Spleen (tissue), 11 donors: ENCODE measurements at regions not wholly inside any gene's neighbourhood (a gene's known extent, or its start where the extent isn't known, plus 50 kb on each side); places are given as distances from the start of the nearest gene placed in this dataset.

Source experiments
- DNase-seq: peaks from one replicate; pipeline ENCODE4 v3.0.0-alpha.2; 2020
- H3K27ac ChIP-seq, 8 donors: fragments of 200-600 bp; sonication (generic) in 7 of 8; 1 replicate in 4 of 8; 2 replicates in 4 of 8; pipeline versions ENCODE4 v1.5.0 to v1.8.0; 2016 to 2021; ENCODE audit warnings: inconsistent platforms in 4 of 8, mild to moderate bottlenecking in 4 of 8, moderate library complexity in 1 of 8
- H3K27me3 ChIP-seq, 7 donors: fragments of 200-600 bp; sonication (generic) in 6 of 7; replicated peaks in 1 of 7; 1 replicate in 4 of 7; 2 replicates in 3 of 7; pipeline versions ENCODE4 v1.5.0 to v1.8.0; 2016 to 2021; ENCODE audit warnings: inconsistent platforms in 3 of 7, mild to moderate bottlenecking in 1 of 7
- H3K36me3 ChIP-seq, 6 donors: fragments of 200-600 bp; sonication (generic) in 5 of 6; 1 replicate in 4 of 6; 2 replicates in 2 of 6; pipeline versions ENCODE4 v1.5.0 to v1.8.0; 2016 to 2021; ENCODE audit warnings: inconsistent platforms in 2 of 6
- H3K4me1 ChIP-seq, 6 donors: fragments of 200-600 bp; sonication (generic) in 5 of 6; 1 replicate in 3 of 6; 2 replicates in 3 of 6; pipeline versions ENCODE4 v1.5.0 to v1.8.0; 2016 to 2021; ENCODE audit warnings: inconsistent platforms in 3 of 6
- H3K4me3 ChIP-seq, 8 donors: fragments of 200-600 bp; sonication (generic) in 7 of 8; 1 replicate in 4 of 8; 2 replicates in 4 of 8; pipeline versions ENCODE4 v1.5.0 to v1.8.0; 2016 to 2021; ENCODE audit warnings: inconsistent platforms in 4 of 8, mild to moderate bottlenecking in 4 of 8, moderate library complexity in 2 of 8
- H3K9me3 ChIP-seq, 8 donors: fragments of 200-600 bp; sonication (generic) in 7 of 8; 1 replicate in 4 of 8; 2 replicates in 4 of 8; pipeline versions ENCODE4 v1.5.0 to v1.8.0; 2016 to 2021; ENCODE audit warnings: inconsistent platforms in 4 of 8
- POLR2A ChIP-seq, 3 donors: fragments of 450-650 bp; IDR thresholded peaks; one replicate each; pipeline ENCODE4 v1.5.1; 2017; ENCODE audit warnings: antibody characterized with exemption in 3 of 3, mild to moderate bottlenecking in 1 of 3
- POLR2AphosphoS5 ChIP-seq, 3 donors: sonication (generic); formaldehyde crosslinking; IDR thresholded peaks; one replicate each; pipeline ENCODE4 v1.5.1; 2017; ENCODE audit warnings: antibody characterized with exemption in 3 of 3
- WGBS, 5 donors: extraction: QIAGEN DNeasy Blood & Tissue Kit in 3 of 5; methylation state at CpG; one replicate each; pipeline versions ENCODE4 v1.1.5 to v1.1.7; 2013 to 2018; 5-methylcytosine and 5-hydroxymethylcytosine counted together
- intact Hi-C: fragments of 100-400 bp; cut with DNase I; formaldehyde crosslinking; loops from one replicate; pipeline ENCODE4 v1.15.0; 2023; ENCODE audit warnings: low total_unique reads
- TF ChIP-seq, protein P1 (sequence below), 11 experiments: fragments of 200-600 bp in 7 of 11; fragments of 450-650 bp in 4 of 11; sonication (generic) in 4 of 11; IDR thresholded peaks in 8 of 11; conservative IDR thresholded peaks in 3 of 11; 1 replicate in 7 of 11; 2 replicates in 4 of 11; pipeline versions ENCODE4 v1.4.0 to v1.8.0; 2016 to 2021; ENCODE audit warnings: antibody characterized with exemption in 11 of 11, inconsistent platforms in 4 of 11, mild to moderate bottlenecking in 1 of 11
- donor health status: healthy with polysubstance abuse.
- donor health status: DM: no; HTN: no; CAD: no; lungs with moderate emphysema.
- donor health status: DM: no; HTN: no; CAD: no.
- donor health status: Bipolar disorder and iron deficiency.
- donor health status: healthy.
- donor health status: DM: no; HTN: no; CAD: no.
- donor health status: DM: yes; HTN: yes; CAD: no.

DNA sequence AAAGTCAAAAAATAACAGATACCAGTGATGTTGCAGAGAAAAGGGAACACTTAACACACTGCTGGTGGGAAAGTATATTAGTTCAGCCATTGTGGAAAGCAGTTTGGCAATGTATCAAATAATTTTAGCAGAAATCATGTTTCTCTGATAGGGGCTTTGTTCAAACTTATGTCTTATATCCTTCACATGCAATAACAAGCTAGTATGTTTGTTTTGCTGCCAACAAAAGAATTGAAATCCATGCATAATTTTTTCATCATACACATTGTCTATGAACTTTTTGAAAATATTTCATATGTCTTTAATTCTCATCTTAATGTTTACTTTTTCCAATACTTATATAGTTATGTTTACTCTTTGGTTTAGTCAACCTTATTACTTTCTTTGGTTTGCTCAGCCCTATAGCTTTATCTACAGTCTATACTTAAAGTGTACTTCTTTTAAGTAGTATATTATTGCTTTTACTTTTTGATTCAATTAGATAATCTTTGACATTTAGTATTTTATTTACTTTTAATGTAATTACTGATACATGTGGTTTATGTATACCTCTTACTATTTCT, 639.6 kb upstream of the CBLB start:
- H3K27ac ChIP-seq = no peak overlapping the region
- no peaks in the 10 kb centered on the region for H3K4me1 ChIP-seq
- DNase-seq = no peak
- intact Hi-C loops = no loop called here
- TF ChIP-seq POLR2A (IDR thresholded peaks at IDR 0.05) = no peak
- TF ChIP-seq, protein P1, sequence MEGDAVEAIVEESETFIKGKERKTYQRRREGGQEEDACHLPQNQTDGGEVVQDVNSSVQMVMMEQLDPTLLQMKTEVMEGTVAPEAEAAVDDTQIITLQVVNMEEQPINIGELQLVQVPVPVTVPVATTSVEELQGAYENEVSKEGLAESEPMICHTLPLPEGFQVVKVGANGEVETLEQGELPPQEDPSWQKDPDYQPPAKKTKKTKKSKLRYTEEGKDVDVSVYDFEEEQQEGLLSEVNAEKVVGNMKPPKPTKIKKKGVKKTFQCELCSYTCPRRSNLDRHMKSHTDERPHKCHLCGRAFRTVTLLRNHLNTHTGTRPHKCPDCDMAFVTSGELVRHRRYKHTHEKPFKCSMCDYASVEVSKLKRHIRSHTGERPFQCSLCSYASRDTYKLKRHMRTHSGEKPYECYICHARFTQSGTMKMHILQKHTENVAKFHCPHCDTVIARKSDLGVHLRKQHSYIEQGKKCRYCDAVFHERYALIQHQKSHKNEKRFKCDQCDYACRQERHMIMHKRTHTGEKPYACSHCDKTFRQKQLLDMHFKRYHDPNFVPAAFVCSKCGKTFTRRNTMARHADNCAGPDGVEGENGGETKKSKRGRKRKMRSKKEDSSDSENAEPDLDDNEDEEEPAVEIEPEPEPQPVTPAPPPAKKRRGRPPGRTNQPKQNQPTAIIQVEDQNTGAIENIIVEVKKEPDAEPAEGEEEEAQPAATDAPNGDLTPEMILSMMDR (IDR thresholded peaks at IDR 0.05 in 8 of 11, conservative IDR thresholded peaks at IDR 0.05 in 3 of 11) = no peak
- TF ChIP-seq POLR2AphosphoS5 (IDR thresholded peaks at IDR 0.05) = no peak
- H3K4me3 ChIP-seq = no peak overlapping the region
- H3K27me3 ChIP-seq = no peaks in the 10 kb centered on the region
- H3K36me3 ChIP-seq = no peaks in the 10 kb centered on the region
- peaks cover 0 to 9% (median 0%) of the 10 kb centered on the region in 8 donors for H3K9me3 ChIP-seq

DNA sequence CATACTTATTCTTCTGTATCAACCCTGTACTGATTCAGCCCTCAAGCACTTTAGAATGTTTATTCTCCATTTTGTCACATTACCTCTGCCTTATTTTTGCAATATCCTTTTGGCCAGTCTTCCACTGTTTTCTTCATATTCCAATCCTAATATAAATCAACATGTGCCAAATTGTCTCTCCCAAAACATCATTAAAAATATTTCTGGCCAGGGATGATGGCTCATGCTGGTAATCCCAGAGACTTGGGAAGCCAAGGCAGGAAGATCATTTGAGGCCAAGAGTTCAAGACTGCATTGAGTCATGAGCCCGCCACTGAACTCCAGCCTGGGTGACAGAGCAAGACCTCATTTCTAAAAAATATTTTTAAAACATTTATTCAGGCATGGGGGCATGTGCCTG, 641.4 kb upstream of the CBLB start:
- Histone ChIP-seq H3K9me3 (peaks cover 0 to 9% (median 0%) of the 10 kb centered on the region in 8 donors), H3K4me3 (no peak overlapping the region), H3K36me3 (no peaks in the 10 kb centered on the region), H3K27ac (no peak overlapping the region), H3K4me1 (no peaks in the 10 kb centered on the region), H3K27me3 (no peaks in the 10 kb centered on the region)
- WGBS, 5 donors = 66 to 100% (median 95%) methylated on average over 1 of the region's 1 CpG
- TF ChIP-seq, protein P1 (IDR thresholded peaks at IDR 0.05 in 8 of 11, conservative IDR thresholded peaks at IDR 0.05 in 3 of 11) = no peak
- TF ChIP-seq POLR2AphosphoS5 (IDR thresholded peaks at IDR 0.05) = no peak
- TF ChIP-seq POLR2A (IDR thresholded peaks at IDR 0.05) = no peak
- intact Hi-C loops = no loop called here
- no peak for DNase-seq

DNA sequence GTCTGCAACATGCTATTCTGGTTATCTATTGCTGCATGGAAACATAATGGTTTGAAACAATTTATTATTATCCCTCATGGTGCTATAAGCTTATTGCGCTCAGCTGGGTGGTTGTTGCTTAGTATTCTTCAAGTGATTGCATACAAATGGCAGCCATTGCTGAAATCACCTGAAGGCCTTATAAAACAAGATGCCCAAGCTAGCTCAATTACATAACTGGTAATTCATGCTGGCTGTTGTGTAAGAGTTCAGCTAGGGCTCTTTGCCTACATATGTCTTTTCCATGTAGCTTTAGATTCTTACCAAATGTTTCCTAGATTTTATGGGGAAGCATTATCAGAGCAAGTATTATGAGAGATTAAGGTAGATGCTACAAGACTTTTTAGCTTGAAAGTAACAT, 644.0 kb upstream of the CBLB start:
- Histone ChIP-seq H3K36me3 (no peaks in the 10 kb centered on the region), H3K27ac (no peak overlapping the region), H3K4me1 (no peaks in the 10 kb centered on the region), H3K4me3 (no peak overlapping the region), H3K9me3 (no peaks in the 10 kb centered on the region), H3K27me3 (no peaks in the 10 kb centered on the region)
- TF ChIP-seq, protein P1 (IDR thresholded peaks at IDR 0.05 in 8 of 11, conservative IDR thresholded peaks at IDR 0.05 in 3 of 11) = no peak
- no peak for TF ChIP-seq POLR2A (IDR thresholded peaks at IDR 0.05)
- TF ChIP-seq POLR2AphosphoS5 (IDR thresholded peaks at IDR 0.05) = no peak
- intact Hi-C loops = no loop called here
- DNase-seq = no peak
- WGBS, 5 donors = 89 to 100% (median 96%) methylated on average over 1 of the region's 1 CpG

DNA sequence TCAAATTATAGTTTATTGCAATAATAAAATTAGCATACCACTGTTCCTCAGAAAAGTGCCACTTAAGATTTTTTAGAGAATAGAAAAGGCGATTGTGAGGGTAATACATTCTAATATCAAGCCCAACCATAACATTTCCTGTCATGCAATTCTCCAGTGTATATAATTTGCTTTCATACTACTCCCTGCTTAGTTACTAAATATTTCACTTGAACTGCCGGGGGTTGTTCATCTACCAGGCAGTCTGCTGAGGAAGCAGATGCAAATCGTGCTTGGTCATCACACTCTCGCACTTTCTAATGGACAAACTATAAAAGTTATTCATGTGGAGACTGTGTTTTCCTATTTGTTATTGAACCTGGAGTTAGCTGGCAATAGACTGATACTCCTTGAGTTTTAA, 645.6 kb upstream of the CBLB start:
- no peak overlapping the region for H3K27ac ChIP-seq
- H3K4me1 ChIP-seq = no peaks in the 10 kb centered on the region
- no peak for TF ChIP-seq POLR2A (IDR thresholded peaks at IDR 0.05)
- TF ChIP-seq, protein P1 (IDR thresholded peaks at IDR 0.05 in 8 of 11, conservative IDR thresholded peaks at IDR 0.05 in 3 of 11) = no peak
- no peak for TF ChIP-seq POLR2AphosphoS5 (IDR thresholded peaks at IDR 0.05)
- H3K27me3 ChIP-seq = no peaks in the 10 kb centered on the region
- no peaks in the 10 kb centered on the region for H3K36me3 ChIP-seq
- intact Hi-C loops = no loop called here
- no peak for DNase-seq
- 28 to 45% (median 31%) methylated on average over 4 of the region's 4 CpGs for WGBS, 5 donors
- no peaks in the 10 kb centered on the region for H3K9me3 ChIP-seq
- H3K4me3 ChIP-seq = no peak overlapping the region
